GM23338 (cell line): ENCODE measurements at regions not wholly inside any gene's neighbourhood (a gene's known extent, or its start where the extent isn't known, plus 50 kb on each side); places are given as distances from the start of the nearest gene placed in this dataset.

Experiments used
- ATAC-seq: fragments of 200-7000 bp; cut with Tn5 transposase; 3 replicates; pipeline ENCODE4 v1.9.1; 2020
- DNase-seq: peaks from one replicate; pipeline ENCODE4 v3.0.0-alpha.2; 2015; ENCODE audit warnings: low spot score
- H2AFZ ChIP-seq: fragments of 200-600 bp; sonication (generic); 2 replicates; pipeline ENCODE4 v1.8.0; 2016; ENCODE audit warnings: antibody characterized with exemption, mild to moderate bottlenecking, moderate library complexity
- H3F3A ChIP-seq: fragments of 200-600 bp; sonication (generic); replicated peaks from 2 replicates; pipeline ENCODE4 v1.8.0; 2017; ENCODE audit warnings: antibody characterized with exemption, mixed run types, low read depth
- H3K27ac ChIP-seq: fragments of 200-600 bp; sonication (generic); 2 replicates; pipeline ENCODE4 v1.6.1; 2016; ENCODE audit warnings: low read depth
- H3K27me3 ChIP-seq: fragments of 200-600 bp; sonication (generic); 2 replicates; pipeline ENCODE4 v1.8.0; 2016; ENCODE audit warnings: mild to moderate bottlenecking, mixed run types, moderate library complexity; ENCODE audit not compliant: insufficient read depth
- H3K36me3 ChIP-seq: fragments of 200-600 bp; sonication (generic); 2 replicates; pipeline ENCODE4 v1.8.0; 2016; ENCODE audit warnings: mild to moderate bottlenecking; ENCODE audit not compliant: insufficient read depth
- H3K4me1 ChIP-seq: fragments of 200-600 bp; sonication (generic); 2 replicates; pipeline ENCODE4 v1.8.0; 2016; ENCODE audit warnings: mild to moderate bottlenecking, moderate library complexity; ENCODE audit not compliant: insufficient read depth
- H3K4me2 ChIP-seq: fragments of 200-600 bp; sonication (generic); 2 replicates; pipeline ENCODE4 v1.7.1; 2017; ENCODE audit warnings: mixed run types
- H3K4me3 ChIP-seq: fragments of 200-600 bp; sonication (generic); 2 replicates; pipeline ENCODE4 v1.6.1; 2016; ENCODE audit warnings: mixed run types
- H3K79me2 ChIP-seq: fragments of 200-600 bp; sonication (generic); replicated peaks from 2 replicates; pipeline ENCODE4 v1.8.0; 2017; ENCODE audit warnings: mild to moderate bottlenecking; ENCODE audit not compliant: insufficient read depth
- H3K9me2 ChIP-seq: fragments of 200-600 bp; sonication (generic); 2 replicates; pipeline ENCODE4 v1.8.0; 2017; ENCODE audit not compliant: insufficient read depth
- H4K20me1 ChIP-seq: fragments of 200-600 bp; sonication (generic); replicated peaks from 2 replicates; pipeline ENCODE4 v1.8.0; 2017; ENCODE audit warnings: mild to moderate bottlenecking; ENCODE audit not compliant: insufficient read depth
- H3K27ac Mint-ChIP-seq: 2 replicates; pipeline ENCODE4 v1.8.0; 2020; ENCODE audit warnings: inconsistent platforms, mild to moderate bottlenecking, moderate library complexity, mixed read lengths
- H3K27me3 Mint-ChIP-seq: 3 replicates; pipeline ENCODE4 v1.8.0; 2022; ENCODE audit warnings: low read depth, mild to moderate bottlenecking, moderate library complexity, mixed read lengths, inconsistent platforms; ENCODE audit not compliant: insufficient read depth, poor library complexity
- H3K36me3 Mint-ChIP-seq: 3 replicates; pipeline ENCODE4 v1.8.0; 2021; ENCODE audit warnings: low read depth, mild to moderate bottlenecking, inconsistent platforms, moderate library complexity, mixed read lengths
- H3K4me1 Mint-ChIP-seq: 3 replicates; pipeline ENCODE4 v1.8.0; 2020; ENCODE audit warnings: mild to moderate bottlenecking, inconsistent platforms, mixed read lengths
- H3K4me3 Mint-ChIP-seq: 3 replicates; pipeline ENCODE4 v1.8.0; 2021; ENCODE audit warnings: moderate library complexity, mild to moderate bottlenecking, inconsistent platforms, mixed read lengths
- H3K9me3 Mint-ChIP-seq: 3 replicates; pipeline ENCODE4 v1.8.0; 2020; ENCODE audit warnings: moderate library complexity, mild to moderate bottlenecking, inconsistent platforms, mixed read lengths
- CREB1 ChIP-seq: fragments of 250-450 bp; sonication (Bioruptor Pico); IDR thresholded peaks from 2 replicates; pipeline ENCODE4 v1.5.0; 2020; ENCODE audit warnings: low read depth, mild to moderate bottlenecking, moderate library complexity
- CTCF ChIP-seq, 2 experiments: fragments of 200-600 bp in 1 of 2; sonication (generic) in 1 of 2; conservative IDR thresholded peaks; 2 replicates each; pipeline versions ENCODE4 v1.5.1 to v1.6.1; 2016 to 2017; ENCODE audit warnings: antibody characterized with exemption in 2 of 2, low read depth in 2 of 2, mild to moderate bottlenecking in 2 of 2, moderate library complexity in 1 of 2
- ETS1 ChIP-seq: IDR thresholded peaks from 2 replicates; pipeline ENCODE4 v1.6.1; 2016; ENCODE audit warnings: antibody characterized with exemption
- EZH2 ChIP-seq: fragments of 200-600 bp; sonication (generic); IDR thresholded peaks from one replicate; pipeline ENCODE4 v1.8.0; 2017; ENCODE audit warnings: antibody characterized with exemption, mild to moderate bottlenecking, low read depth; ENCODE audit not compliant: unreplicated experiment
- EZH2phosphoT487 ChIP-seq: fragments of 200-600 bp; sonication (generic); IDR thresholded peaks from one replicate; pipeline ENCODE4 v1.8.1; 2018; ENCODE audit warnings: antibody characterized with exemption; ENCODE audit not compliant: unreplicated experiment
- JUNB ChIP-seq: IDR thresholded peaks from one replicate; pipeline ENCODE4 v1.6.1; 2016; ENCODE audit warnings: antibody characterized with exemption; ENCODE audit not compliant: unreplicated experiment
- NANOG ChIP-seq: IDR thresholded peaks from 2 replicates; pipeline ENCODE4 v1.6.1; 2016; ENCODE audit warnings: antibody characterized with exemption, borderline replicate concordance
- POLR2AphosphoS5 ChIP-seq: IDR thresholded peaks from 2 replicates; pipeline ENCODE4 v1.6.1; 2016; ENCODE audit warnings: antibody characterized with exemption, low read depth
- REST ChIP-seq: IDR thresholded peaks from one replicate; pipeline ENCODE4 v1.6.1; 2018; ENCODE audit warnings: antibody characterized with exemption; ENCODE audit not compliant: unreplicated experiment
- STAT1 ChIP-seq: IDR thresholded peaks from one replicate; pipeline ENCODE4 v1.6.1; 2016; ENCODE audit warnings: antibody characterized with exemption; ENCODE audit not compliant: unreplicated experiment
- ZNF114 ChIP-seq: fragments of 250-450 bp; sonication (Bioruptor Pico); IDR thresholded peaks from 2 replicates; pipeline ENCODE4 v1.5.0; 2020; ENCODE audit warnings: mild to moderate bottlenecking, moderate library complexity
- ZNF462 ChIP-seq: fragments of 250-450 bp; sonication (Bioruptor Pico); IDR thresholded peaks from 2 replicates; pipeline ENCODE4 v1.5.0; 2020; ENCODE audit warnings: mild to moderate bottlenecking, moderate library complexity

- no peak overlapping the region for H3K4me3 ChIP-seq
- no peaks in the 10 kb centered on the region for H3K27me3 Mint-ChIP-seq
- H3F3A ChIP-seq = no peaks in the 10 kb centered on the region
- no peaks in the 10 kb centered on the region for H3K36me3 Mint-ChIP-seq
- peaks cover 18% of the 10 kb centered on the region for H3K9me2 ChIP-seq
- TF ChIP-seq CREB1 (CRISPR knock-in tag) = no peak
- no peak for TF ChIP-seq REST
- TF ChIP-seq POLR2AphosphoS5 = no peak
- TF ChIP-seq EZH2 = no peak
- no peak for TF ChIP-seq JUNB
- no peak for TF ChIP-seq CTCF (conservative IDR thresholded peaks at IDR 0.05; ENCODE audit: low read depth in 2 of 2)
- no peak for TF ChIP-seq ZNF462 (CRISPR knock-in tag)
- TF ChIP-seq STAT1 = no peak
- TF ChIP-seq NANOG = no peak
- no peak for TF ChIP-seq EZH2phosphoT487
- TF ChIP-seq ETS1 = no peak
- TF ChIP-seq ZNF114 (CRISPR knock-in tag) = no peak
- no peaks in the 10 kb centered on the region for H3K79me2 ChIP-seq
- no peak overlapping the region for H2AFZ ChIP-seq
- H3K36me3 ChIP-seq = peaks cover 4% of the 10 kb centered on the region; the same call in 1 of the 2 replicates
- no peak overlapping the region for H3K4me3 Mint-ChIP-seq
- H3K27me3 ChIP-seq = no peaks in the 10 kb centered on the region
- peaks cover 4% of the 10 kb centered on the region for H3K4me1 Mint-ChIP-seq
- no peak overlapping the region for H3K4me2 ChIP-seq
- ATAC-seq (no peak), DNase-seq (no peak)
- H3K9me3 Mint-ChIP-seq = peaks cover 6% of the 10 kb centered on the region; the same call in 2 of the 3 replicates
- H4K20me1 ChIP-seq = no peaks in the 10 kb centered on the region
- no peak overlapping the region for H3K27ac Mint-ChIP-seq
- H3K27ac ChIP-seq = no peak overlapping the region
- H3K4me1 ChIP-seq = no peaks in the 10 kb centered on the region
Observed at GRCh38 chr1:14270821-14271220, 327.7 kb upstream of the KAZN start.
